Liver (tissue), 3 donors: ENCODE measurements at regions not wholly inside any gene's neighbourhood (a gene's known extent, or its start where the extent isn't known, plus 50 kb on each side); places are given as distances from the start of the nearest gene placed in this dataset.

Source experiments
- EGR1 ChIP-seq, 2 donors: IDR thresholded peaks; 2 replicates each; pipeline ENCODE4 v1.6.1; 2016 to 2018; ENCODE audit warnings: antibody characterized with exemption in 2 of 2, low read depth in 2 of 2
- RAD21 ChIP-seq, 2 donors: IDR thresholded peaks; 2 replicates each; pipeline ENCODE4 v1.6.1; 2016; ENCODE audit warnings: antibody characterized with exemption in 2 of 2, mild to moderate bottlenecking in 2 of 2
- TF ChIP-seq, protein P1 (sequence below): IDR thresholded peaks from 2 replicates; pipeline ENCODE4 v1.6.1; 2016; ENCODE audit warnings: antibody characterized with exemption, mild to moderate bottlenecking
- TF ChIP-seq, protein P2 (sequence below): fragments of 150-350 bp; IDR thresholded peaks from 2 replicates; pipeline ENCODE4 v1.5.1; 2017; ENCODE audit warnings: improper control_type of control experiment, low read depth, low read length; ENCODE audit not compliant: missing input control
- TF ChIP-seq, protein P3 (sequence below): IDR thresholded peaks from 2 replicates; pipeline ENCODE4 v1.6.1; 2016; ENCODE audit warnings: antibody characterized with exemption
- donor health status: healthy.
- donor health status: healthy.

DNA sequence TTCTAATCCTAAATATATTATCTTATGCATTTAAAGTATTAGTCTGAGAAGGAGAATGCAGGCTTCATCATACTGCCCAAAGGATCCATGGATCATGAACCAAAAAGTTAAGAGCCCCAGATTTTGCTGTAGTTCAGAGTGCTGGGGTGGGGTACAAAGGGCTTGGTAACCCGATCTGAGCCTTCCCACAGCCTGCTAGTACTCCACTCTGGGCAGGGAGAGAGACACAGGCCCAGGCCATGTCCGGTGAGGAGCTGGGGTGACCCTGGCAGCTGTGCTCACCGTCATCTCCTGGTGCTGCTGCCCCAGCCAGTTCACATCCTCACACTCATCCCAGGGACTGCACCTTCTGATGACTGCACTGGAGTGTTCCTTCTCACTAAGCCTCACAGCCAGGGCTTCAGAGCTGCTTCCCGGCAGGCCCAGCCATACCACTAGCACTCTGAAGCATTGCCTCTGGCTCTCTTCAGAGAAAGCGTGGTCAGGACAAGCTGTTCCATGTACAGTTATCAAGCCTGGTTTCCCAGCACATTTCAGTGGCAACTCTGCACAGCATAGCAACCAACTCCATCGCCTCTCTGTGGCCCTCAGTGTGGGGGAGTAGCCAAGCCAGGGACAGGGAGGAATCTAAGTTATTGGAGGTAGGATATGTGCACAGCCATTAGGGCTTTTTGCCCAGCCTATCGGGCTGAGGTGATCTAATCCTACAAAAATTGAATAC lies 189.0 kb upstream of the CTAGE1 start:
- TF ChIP-seq, protein P1, sequence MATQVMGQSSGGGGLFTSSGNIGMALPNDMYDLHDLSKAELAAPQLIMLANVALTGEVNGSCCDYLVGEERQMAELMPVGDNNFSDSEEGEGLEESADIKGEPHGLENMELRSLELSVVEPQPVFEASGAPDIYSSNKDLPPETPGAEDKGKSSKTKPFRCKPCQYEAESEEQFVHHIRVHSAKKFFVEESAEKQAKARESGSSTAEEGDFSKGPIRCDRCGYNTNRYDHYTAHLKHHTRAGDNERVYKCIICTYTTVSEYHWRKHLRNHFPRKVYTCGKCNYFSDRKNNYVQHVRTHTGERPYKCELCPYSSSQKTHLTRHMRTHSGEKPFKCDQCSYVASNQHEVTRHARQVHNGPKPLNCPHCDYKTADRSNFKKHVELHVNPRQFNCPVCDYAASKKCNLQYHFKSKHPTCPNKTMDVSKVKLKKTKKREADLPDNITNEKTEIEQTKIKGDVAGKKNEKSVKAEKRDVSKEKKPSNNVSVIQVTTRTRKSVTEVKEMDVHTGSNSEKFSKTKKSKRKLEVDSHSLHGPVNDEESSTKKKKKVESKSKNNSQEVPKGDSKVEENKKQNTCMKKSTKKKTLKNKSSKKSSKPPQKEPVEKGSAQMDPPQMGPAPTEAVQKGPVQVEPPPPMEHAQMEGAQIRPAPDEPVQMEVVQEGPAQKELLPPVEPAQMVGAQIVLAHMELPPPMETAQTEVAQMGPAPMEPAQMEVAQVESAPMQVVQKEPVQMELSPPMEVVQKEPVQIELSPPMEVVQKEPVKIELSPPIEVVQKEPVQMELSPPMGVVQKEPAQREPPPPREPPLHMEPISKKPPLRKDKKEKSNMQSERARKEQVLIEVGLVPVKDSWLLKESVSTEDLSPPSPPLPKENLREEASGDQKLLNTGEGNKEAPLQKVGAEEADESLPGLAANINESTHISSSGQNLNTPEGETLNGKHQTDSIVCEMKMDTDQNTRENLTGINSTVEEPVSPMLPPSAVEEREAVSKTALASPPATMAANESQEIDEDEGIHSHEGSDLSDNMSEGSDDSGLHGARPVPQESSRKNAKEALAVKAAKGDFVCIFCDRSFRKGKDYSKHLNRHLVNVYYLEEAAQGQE: no peak
- TF ChIP-seq, protein P2, sequence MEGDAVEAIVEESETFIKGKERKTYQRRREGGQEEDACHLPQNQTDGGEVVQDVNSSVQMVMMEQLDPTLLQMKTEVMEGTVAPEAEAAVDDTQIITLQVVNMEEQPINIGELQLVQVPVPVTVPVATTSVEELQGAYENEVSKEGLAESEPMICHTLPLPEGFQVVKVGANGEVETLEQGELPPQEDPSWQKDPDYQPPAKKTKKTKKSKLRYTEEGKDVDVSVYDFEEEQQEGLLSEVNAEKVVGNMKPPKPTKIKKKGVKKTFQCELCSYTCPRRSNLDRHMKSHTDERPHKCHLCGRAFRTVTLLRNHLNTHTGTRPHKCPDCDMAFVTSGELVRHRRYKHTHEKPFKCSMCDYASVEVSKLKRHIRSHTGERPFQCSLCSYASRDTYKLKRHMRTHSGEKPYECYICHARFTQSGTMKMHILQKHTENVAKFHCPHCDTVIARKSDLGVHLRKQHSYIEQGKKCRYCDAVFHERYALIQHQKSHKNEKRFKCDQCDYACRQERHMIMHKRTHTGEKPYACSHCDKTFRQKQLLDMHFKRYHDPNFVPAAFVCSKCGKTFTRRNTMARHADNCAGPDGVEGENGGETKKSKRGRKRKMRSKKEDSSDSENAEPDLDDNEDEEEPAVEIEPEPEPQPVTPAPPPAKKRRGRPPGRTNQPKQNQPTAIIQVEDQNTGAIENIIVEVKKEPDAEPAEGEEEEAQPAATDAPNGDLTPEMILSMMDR: no peak
- TF ChIP-seq RAD21 (IDR thresholded peaks at IDR 0.05) (no peak), EGR1 (IDR thresholded peaks at IDR 0.05; ENCODE audit: low read depth in 2 of 2) (no peak)
- TF ChIP-seq, protein P3, sequence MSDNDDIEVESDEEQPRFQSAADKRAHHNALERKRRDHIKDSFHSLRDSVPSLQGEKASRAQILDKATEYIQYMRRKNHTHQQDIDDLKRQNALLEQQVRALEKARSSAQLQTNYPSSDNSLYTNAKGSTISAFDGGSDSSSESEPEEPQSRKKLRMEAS: no peak
